ENCODE measurements at regions not wholly inside any gene's neighbourhood (a gene's known extent, or its start where the extent isn't known, plus 50 kb on each side); places are given as distances from the start of the nearest gene placed in this dataset.

DNA sequence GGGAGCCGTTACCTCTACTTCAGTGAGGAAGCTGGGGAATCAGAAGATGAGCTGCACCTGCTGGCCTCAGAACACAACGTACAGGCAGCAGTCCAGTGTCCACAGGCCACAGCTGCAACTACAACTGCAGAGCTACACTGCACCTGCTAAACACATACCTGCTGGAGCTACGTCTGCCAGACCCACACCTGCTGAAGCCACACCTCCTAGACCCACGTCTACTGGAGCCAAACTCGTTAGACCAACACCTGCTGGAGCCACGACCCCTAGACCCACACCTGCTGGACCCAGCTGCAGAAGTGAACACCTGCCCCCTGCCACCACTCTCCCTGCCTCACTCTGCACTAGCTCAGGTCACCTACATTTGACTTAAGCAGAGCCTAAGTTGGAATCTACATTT, 169.9 kb downstream of the USP12 start:
- DNase-seq (peak in 1 of 4 donors; percentile 10), ATAC-seq (no peak)
- peaks cover 7 to 8% of the 10 kb centered on the region in 2 donors for H3K4me1 ChIP-seq
- H3K9me3 ChIP-seq = no peaks in the 10 kb centered on the region
- H3K27me3 ChIP-seq = peaks cover 0 to 16% of the 10 kb centered on the region in 2 donors
- no peak overlapping the region for H3K27ac ChIP-seq
- TF ChIP-seq, protein P1, sequence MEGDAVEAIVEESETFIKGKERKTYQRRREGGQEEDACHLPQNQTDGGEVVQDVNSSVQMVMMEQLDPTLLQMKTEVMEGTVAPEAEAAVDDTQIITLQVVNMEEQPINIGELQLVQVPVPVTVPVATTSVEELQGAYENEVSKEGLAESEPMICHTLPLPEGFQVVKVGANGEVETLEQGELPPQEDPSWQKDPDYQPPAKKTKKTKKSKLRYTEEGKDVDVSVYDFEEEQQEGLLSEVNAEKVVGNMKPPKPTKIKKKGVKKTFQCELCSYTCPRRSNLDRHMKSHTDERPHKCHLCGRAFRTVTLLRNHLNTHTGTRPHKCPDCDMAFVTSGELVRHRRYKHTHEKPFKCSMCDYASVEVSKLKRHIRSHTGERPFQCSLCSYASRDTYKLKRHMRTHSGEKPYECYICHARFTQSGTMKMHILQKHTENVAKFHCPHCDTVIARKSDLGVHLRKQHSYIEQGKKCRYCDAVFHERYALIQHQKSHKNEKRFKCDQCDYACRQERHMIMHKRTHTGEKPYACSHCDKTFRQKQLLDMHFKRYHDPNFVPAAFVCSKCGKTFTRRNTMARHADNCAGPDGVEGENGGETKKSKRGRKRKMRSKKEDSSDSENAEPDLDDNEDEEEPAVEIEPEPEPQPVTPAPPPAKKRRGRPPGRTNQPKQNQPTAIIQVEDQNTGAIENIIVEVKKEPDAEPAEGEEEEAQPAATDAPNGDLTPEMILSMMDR (IDR thresholded peaks at IDR 0.05) = no peak
- intact Hi-C loops (cut with DNase I) = no loop called here
- no peaks in the 10 kb centered on the region for H3K36me3 ChIP-seq
- H3K4me3 ChIP-seq = no peak overlapping the region

DNA sequence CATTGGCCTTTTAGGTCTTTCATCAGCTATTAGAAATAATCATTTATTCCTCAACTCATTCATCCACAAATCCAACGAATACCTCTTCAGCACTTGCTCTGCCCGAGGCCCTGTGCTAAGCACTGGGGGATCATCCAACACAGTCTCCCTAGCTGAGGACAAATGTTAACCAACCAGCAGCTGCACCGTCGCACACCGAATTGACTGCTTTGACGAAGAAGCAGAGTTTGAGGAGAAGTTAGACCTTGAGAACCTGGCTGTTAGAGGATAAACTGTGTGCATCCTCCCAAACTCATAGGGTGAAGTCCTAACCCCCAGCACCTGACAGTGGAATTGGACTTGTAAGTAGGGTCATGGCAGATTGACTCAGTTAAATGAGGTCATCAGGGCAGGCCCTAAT, 170.9 kb downstream of the USP12 start:
- no peak overlapping the region for H3K27ac ChIP-seq
- H3K9me3 ChIP-seq = no peaks in the 10 kb centered on the region
- peaks cover 0 to 6% of the 10 kb centered on the region in 2 donors for H3K27me3 ChIP-seq
- H3K36me3 ChIP-seq = no peaks in the 10 kb centered on the region
- H3K4me1 ChIP-seq = no peaks in the 10 kb centered on the region
- DNase-seq (peak in 1 of 4 donors; percentile 15), ATAC-seq (no peak)
- TF ChIP-seq, protein P1 (IDR thresholded peaks at IDR 0.05) = no peak
- intact Hi-C loops (cut with DNase I) = no loop called here
- H3K4me3 ChIP-seq = no peak overlapping the region

DNA sequence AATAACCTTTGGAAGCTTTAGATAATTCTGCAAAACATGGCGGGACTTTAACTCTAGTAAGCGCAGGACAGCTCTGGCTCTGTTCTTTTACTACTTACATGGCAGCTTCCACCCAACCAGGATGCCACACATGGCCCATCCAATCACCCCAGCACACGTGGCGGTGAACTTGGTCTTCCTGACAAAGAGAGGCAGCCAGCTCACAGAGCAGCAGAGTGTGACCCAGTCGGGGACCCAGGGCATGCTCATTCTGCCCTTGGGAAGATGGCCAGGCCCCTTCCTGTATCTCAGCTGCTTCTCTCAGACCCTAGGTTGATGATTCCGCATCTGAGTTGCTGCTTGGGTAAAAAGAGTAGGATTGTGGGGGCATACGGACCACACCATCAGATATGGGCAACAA, 172.1 kb downstream of the USP12 start:
- Histone ChIP-seq H3K9me3 (no peaks in the 10 kb centered on the region), H3K4me3 (no peak overlapping the region), H3K27me3 (no peaks in the 10 kb centered on the region), H3K4me1 (no peaks in the 10 kb centered on the region), H3K27ac (no peak overlapping the region), H3K36me3 (no peaks in the 10 kb centered on the region)
- DNase-seq (peak in 1 of 4 donors; percentile 16), ATAC-seq (no peak)
- intact Hi-C loops (cut with DNase I) = no loop called here
- TF ChIP-seq, protein P1 (IDR thresholded peaks at IDR 0.05) = no peak

DNA sequence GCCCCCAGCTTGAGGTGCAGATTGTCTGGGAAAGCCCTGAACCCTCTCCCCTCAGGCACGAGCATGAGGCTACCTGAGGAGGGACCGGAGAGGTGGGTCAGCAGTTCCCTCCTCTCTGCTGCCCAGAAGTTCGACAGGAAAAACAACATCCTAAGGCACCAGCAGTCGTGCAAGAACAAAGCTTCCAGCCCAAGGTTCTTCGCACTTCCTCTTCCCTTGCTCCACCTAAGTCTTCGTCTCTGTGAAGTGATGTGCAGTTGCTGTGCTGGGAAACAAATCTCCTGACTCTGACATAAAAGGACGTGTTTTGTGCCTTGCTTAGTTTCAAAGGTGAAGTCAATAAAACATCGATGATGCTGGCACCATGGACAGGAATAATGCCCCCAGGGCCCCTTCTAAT, 173.3 kb downstream of the USP12 start:
- intact Hi-C loops (cut with DNase I) = no loop called here
- TF ChIP-seq, protein P1 (IDR thresholded peaks at IDR 0.05) = no peak
- H3K4me3 ChIP-seq = no peak overlapping the region
- no peaks in the 10 kb centered on the region for H3K9me3 ChIP-seq
- no peak for ATAC-seq
- no peak overlapping the region for H3K27ac ChIP-seq
- no peaks in the 10 kb centered on the region for H3K4me1 ChIP-seq
- no peaks in the 10 kb centered on the region for H3K27me3 ChIP-seq
- DNase-seq = peak in 1 of 4 donors; percentile 10
- no peaks in the 10 kb centered on the region for H3K36me3 ChIP-seq

DNA sequence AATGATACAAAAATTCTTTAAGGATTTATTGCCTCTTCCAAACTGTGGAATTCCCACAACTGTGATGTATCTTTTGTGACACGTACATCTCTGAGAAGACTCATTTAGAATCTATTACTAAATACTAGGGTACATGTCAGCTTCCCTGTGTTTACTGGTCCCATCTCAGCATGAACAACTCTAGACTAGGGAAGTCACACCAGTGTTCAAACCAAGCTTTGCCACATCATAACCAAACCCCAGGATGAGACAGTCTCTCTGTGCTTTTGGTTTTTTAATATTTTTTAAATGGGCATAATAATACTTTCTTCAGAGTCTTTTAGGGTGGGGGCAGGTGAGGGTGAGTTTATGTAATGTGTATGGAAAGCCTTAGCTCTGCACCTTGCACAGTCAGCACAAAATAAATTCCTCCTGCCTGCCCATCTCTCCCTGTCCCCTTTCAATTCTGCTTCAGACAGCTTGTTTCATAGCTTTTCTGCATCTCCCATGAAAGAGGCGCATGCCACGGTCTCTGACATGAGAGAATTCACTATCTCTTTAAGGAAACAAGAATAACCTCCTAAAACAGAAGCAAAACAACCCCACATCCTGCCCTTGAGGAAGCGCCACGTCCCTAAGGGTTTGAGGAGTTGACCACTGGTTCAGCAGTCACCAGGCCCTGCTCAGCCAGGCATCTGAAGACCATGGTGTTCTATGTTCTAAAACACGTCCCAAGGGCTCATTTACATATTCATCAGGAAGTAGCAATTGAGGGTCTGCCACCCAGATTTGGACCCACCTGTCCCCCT, 174.5 kb downstream of the USP12 start:
- H3K27me3 ChIP-seq = no peaks in the 10 kb centered on the region
- no peaks in the 10 kb centered on the region for H3K9me3 ChIP-seq
- TF ChIP-seq, protein P1 (IDR thresholded peaks at IDR 0.05) = no peak
- no peaks in the 10 kb centered on the region for H3K4me1 ChIP-seq
- no peak for DNase-seq
- intact Hi-C loops (cut with DNase I) = no loop called here
- no peak for ATAC-seq
- H3K27ac ChIP-seq = no peak overlapping the region
- H3K36me3 ChIP-seq = no peaks in the 10 kb centered on the region
- no peak overlapping the region for H3K4me3 ChIP-seq
